Ammon's horn (tissue), 1 donor: ENCODE measurements at regions not wholly inside any gene's neighbourhood (a gene's known extent, or its start where the extent isn't known, plus 50 kb on each side); places are given as distances from the start of the nearest gene placed in this dataset.
"Not testable (repeated sequence)": the region's sequence is repeated elsewhere in the genome, so short reads cannot be mapped to it uniquely, and the experiment has no call there.

Experiments used
- DNase-seq: peaks from one replicate; pipeline ENCODE4 v3.0.0-alpha.2; 2016; ENCODE audit warnings: low spot score

GRCh38 chr2:172287605-172288315 lies 139.6 kb upstream of the ITGA6 start:
- DNase-seq: no peak

DNA sequence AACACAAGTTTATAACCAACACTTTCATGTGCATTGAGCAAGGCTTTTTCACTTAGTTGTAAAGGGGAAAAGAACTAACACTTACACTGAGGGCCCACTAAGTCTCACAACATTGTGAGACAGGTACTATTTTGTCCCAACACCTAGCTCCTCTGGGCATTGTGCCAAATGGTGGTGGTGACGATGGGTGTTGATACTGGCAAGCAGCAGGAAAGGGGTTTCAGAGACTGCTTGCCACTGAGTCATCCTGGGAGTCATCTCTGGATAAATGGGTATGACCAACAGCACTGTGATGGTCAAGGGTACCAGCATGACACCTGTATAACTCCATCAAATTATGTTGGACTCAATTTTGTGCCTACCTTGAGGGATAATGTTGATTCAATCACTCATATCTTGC lies 138.8 kb upstream of the ITGA6 start:
- no peak for DNase-seq

- no peak for DNase-seq
Observed at GRCh38 chr2:172293952-172294351, 133.4 kb upstream of the ITGA6 start.

GRCh38 chr2:172294983-172295382 lies 132.4 kb upstream of the ITGA6 start:
- DNase-seq: no peak

GRCh38 chr2:172295677-172296076 lies 131.7 kb upstream of the ITGA6 start:
- DNase-seq: no peak

DNA sequence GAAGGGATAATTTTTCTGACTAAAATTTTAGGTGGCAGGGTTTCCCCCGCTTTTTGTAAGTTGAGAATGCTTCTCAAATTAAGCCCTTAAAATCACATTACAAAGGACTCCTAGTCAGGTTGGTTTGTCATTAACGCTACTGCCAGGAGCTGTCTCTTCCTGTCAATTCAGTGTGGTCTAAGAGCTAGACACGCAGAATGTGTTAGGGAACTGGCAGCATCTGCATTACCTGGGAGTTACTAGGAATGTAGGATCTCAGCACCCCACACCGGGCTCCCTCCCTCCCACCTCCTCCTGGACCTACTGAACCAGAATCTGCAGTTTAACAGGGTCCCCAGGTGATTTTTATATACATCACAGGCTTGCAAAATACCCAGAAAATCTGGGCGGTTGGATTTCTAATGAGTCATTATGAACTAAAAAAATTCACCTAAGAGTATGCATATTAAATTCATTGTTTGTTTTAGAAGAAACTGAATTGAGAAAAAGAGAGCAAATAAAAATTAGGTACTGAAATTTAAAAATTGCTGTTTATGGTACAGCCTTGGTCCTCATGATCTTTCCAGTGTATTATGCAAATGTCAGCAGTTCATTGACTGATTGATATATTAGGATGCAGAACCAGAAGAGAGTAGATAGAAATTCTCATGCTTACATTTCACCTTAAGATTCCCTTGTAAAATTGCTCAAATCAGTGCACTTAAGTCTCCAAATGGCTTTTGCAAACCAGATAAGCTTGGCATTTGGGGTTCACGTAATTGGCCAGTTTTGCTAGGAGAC lies 130.9 kb upstream of the ITGA6 start:
- no peak for DNase-seq

- DNase-seq: no peak
Observed at GRCh38 chr2:172297531-172297930, 129.9 kb upstream of the ITGA6 start.

DNA sequence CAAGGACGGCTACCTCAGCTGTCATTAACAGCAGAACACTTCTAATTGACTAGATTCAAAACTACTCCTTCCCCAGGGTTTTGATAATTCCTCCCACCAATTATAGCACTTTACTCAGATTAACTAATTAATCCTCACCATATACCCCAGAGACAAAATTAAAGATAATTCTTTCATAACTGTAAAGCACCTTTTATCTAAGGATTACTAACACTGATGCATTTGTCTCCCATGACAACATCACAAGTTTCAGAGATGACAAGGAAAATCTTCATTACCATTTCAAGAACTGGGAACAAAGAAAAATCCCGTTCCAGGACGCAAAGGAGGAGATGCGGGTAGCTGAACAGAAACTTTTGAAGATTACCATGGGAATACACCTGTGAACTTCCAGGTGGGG lies 129.4 kb upstream of the ITGA6 start:
- DNase-seq: no peak

GRCh38 chr2:172299741-172300140 lies 127.6 kb upstream of the ITGA6 start:
- no peak for DNase-seq

DNA sequence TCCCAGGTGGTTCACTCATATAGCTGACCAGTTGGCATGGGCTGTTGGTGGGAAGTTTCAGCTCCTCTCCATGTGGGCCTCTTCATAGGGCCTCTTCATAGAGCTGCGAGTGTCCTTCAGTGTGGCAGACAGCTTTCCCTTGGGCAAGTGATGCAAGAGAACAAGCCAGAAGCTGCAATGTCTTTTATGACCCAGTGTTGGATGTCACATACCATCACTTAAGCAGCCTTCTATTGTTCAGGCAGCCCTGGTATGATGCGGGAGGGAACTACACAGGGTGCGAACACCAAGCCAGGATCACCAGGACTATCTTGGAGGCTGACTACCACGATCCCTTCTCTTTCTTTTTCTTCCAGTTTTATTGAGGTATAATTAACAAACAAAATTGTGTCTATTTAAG lies 126.5 kb upstream of the ITGA6 start:
- DNase-seq: no peak

- no peak for DNase-seq
Observed at GRCh38 chr2:172305066-172305465, 122.3 kb upstream of the ITGA6 start.

DNA sequence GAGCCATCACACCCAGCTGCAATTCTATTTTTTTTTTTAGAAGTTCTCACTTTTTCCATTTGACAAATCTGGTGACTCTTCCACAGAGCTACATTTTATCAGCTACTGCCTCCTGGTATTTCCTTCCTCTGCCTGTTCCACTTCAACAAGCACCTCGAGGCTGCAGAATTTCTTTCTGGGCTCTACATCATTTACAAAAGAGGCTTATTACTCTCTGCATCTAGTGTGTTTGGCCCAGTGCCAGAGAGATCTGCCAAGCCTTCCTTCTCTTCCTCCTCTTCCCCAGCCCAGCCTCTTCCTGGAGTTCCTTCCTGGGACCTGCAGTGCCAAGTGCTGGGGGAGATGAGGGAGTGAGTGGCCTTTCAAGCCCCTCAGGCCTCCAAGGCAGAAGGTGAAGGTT lies 119.6 kb upstream of the ITGA6 start:
- peak; percentile 27 for DNase-seq

DNA sequence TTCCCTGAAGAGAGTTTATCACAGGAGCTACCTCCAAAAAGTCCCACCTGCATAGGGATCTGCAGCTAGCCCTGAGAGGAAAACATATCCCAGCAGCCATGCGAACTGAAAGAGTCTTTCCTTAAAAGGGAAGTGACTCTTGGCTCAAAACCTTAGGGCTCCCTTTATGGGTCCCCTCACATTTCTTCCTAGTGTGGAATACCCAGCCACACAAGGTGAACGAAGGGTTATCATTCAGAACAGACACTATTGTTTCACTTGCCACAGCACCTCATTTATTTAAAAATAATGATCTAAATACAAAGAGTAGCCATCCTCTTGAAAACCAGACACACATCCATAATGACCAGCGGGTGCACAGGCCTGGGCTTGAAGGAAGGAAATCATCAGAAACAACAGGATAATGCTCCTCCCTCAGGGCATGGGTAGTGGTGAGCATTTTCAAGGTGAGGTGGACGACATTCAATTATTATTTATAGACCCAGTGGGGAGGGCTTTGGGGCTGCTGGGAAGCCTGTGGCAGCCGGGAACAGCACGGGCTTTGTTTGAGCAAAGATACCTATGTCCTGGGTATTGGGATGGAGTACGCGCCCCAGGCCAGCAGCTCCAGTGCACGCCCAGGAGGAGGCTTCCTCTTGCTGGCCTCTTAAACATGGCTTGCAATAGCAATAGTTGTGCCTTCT lies 119.0 kb upstream of the ITGA6 start:
- no peak for DNase-seq

DNA sequence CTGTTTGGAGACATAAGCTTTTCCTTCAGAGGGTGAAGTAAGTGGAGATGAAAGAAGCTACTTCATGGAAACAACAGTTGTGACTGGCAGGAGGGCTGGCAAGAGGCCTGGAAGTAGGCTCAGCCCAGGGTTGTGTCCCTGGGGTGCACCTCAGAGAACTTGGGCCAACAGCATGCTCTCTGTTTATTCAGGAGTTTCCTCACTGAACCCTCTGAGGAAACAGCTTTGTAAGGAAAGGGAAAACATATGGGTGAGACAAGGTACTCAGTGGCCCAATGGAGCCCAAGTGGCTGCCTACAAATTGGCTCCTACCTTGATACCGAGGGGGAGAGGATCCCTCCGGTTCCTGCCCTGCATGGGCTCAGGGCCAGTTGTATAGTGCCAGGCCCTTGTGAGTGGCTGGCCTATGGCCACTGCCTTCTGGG lies 115.5 kb upstream of the ITGA6 start:
- DNase-seq: no peak

GRCh38 chr2:172313715-172314341 lies 113.6 kb upstream of the ITGA6 start:
- no peak for DNase-seq

DNA sequence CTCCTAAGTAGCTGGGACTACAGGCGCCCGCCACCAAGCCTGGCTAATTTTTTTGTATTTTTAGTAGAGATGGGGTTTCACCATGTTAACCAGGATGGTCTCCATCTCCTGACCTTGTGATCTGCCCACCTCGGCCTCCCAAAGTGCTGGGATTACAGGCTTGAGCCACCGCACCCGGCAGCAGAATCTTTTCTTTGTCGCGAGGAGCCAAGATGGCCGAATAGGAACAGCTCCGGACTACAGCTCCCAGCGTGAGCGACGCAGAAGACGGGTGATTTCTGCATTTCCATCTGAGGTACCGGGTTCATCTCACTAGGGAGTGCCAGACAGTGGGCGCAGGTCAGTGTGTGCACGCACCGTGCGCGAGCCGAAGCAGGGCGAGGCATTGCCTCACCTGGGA lies 112.3 kb upstream of the ITGA6 start:
- not testable (repeated sequence) for DNase-seq

GRCh38 chr2:172322049-172322448 lies 105.3 kb upstream of the ITGA6 start:
- no peak for DNase-seq

GRCh38 chr2:172323256-172323655 lies 104.1 kb upstream of the ITGA6 start:
- DNase-seq: no peak

- DNase-seq: no peak
Observed at GRCh38 chr2:172323861-172324597, 103.4 kb upstream of the ITGA6 start.

DNA sequence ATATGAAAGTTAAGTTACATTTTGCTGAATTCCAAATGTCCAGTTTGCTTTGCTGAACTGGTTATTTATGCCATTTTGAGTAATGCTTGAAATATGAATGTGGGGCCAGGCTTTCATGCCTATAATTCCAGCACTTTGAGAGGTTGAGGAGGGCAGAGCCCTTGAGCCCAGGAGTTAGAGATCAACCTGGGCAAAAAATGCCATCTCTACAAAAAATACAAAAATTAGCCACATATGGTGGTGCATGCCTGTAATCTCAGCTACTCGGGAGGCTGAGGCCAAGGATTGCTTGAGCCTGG lies 101.2 kb upstream of the ITGA6 start:
- no peak for DNase-seq

DNA sequence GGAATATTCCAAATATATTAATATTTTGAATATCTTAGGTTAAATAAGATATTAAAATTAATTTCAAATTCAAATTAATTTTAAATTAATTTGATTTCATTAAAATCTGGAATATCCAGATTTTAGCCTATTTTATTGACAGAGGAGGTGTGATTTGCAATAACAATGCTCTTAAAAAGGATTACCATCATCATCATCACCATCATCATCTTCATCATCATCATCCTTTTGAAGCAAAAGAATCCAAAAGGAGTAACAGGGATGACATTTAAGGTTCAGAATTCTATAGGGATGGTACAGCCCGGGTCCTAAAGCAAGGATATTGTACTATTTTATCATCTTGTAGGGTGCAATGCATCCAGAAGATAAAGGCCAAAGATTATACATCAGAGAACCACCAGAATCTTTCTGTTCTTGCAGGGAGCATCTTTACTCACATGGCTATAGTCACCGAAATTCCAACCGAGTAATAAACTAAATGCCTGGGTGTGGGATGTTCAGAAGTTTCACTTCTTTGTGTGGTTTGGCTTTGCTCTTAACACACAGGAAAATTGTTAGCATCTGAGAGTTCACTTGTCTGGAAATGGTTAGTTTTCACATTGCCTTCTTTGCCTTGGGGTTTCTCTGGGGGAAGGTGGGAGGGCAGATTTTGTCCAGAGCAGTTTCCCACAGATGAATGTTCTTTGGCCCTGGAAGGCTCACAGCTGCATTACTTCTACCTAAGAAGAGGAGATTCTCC lies 99.1 kb upstream of the ITGA6 start:
- DNase-seq: no peak
